Activated T-cell treated with anti-CD3 and anti-CD28 coated beads for 24 hours (primary cell): ENCODE measurements at regions not wholly inside any gene's neighbourhood (a gene's known extent, or its start where the extent isn't known, plus 50 kb on each side); places are given as distances from the start of the nearest gene placed in this dataset.
"Not testable (repeated sequence)": the region's sequence is repeated elsewhere in the genome, so short reads cannot be mapped to it uniquely, and the experiment has no call there.

Experiments used
- DNase-seq: peaks from one replicate; pipeline ENCODE4 v3.0.0-alpha.2; 2020; ENCODE audit warnings: low read depth

DNA sequence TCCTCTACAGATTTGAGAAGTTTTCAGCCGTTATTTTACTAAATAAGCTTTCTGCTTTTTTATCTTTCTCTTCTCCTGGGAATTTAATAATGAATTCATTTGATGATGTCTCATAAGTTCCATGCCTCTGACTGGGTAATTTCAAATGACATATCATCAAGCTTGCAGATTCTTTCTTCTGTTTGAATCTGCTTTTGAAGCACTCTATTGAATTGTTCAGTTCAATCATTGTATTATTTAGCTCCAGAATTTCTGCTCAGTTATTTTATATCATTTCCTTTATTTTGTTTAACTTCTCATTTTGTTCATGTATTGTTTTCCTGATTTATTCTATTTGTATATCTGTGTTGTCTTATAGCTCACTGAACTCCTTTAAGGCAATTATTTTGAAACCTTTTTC is 196.9 kb upstream of the CNTNAP2 start:
- no peak for DNase-seq

DNA sequence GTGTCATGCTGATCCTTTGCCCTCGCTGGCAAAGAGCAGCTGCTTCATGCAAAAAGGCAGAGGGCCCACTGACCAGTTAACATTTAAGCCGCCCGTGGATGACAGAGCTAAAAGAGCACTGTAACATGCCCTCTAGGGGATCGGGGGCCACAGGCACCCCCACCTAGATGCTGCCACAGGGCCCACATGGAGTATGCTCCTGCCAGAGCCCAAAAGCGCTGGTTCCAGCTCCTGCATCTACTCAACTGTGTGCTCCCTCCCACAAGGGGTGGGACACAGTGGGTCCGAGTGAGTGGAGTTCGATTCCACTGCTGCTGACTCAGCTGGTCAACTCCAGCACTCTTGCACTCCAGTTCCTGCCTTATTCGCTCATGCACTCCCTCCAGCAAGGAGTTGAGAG is 199.8 kb upstream of the CNTNAP2 start:
- DNase-seq = no peak

DNA sequence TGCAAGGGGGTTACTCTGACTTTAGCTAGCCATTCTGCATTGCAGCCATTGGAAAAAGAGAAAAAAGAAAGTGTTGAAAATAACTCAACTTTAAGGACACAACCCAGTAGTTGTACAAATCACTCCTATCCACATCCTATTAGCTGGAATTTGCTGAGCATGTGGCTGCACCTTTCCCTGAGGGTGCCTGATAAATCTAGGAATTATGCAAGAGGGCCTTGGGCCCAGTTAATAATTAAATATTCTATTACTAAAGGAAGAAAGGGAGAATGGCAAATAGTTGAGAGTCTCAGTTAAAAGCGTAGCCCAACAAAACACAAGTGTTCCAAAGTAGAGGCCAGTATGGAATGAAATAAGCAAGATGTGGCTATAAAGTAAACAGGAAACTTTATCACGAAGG is 200.9 kb upstream of the CNTNAP2 start:
- no peak for DNase-seq

DNA sequence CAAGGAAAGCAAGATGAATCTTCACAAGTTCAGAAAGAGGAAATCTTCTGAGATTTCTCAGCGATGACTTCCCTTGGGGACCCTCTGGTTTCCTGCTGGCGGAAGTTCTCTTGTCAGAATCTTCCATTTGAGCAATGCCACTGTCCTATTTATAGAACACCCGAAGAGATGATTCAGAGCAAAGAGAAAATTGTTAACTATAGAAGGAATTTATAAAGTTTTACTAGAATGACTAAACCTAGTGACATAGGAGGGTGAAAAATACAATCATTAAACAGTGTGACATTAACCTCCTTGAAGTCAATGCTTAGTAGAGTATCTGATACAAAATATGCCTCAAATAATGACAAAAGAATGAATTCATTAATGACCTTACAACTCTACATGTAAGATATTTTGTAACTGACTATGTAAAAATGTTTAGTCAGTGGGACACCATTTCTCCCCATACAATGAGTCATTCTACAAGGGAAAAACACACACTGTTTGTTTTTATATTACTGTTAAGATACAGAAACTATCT is 206.5 kb upstream of the CNTNAP2 start:
- no peak for DNase-seq

DNA sequence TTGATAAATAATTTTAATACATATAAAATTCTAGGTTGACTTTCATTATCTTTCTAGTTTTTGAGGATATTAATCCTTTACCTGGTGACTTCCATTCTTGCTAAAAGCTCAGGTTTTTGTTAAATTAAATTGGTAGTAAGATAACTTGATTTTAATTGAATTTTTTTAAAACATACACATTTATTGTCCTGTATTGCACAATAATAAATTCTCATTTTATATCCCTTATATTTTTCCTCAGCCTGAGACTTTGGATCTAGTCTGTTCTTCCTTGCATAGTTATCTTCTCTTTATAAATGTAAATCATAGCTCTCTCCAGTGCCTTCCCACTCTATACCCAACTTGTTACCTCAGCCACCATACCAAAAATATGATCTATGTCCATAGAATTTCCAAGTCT is 212.9 kb upstream of the CNTNAP2 start:
- no peak for DNase-seq

DNA sequence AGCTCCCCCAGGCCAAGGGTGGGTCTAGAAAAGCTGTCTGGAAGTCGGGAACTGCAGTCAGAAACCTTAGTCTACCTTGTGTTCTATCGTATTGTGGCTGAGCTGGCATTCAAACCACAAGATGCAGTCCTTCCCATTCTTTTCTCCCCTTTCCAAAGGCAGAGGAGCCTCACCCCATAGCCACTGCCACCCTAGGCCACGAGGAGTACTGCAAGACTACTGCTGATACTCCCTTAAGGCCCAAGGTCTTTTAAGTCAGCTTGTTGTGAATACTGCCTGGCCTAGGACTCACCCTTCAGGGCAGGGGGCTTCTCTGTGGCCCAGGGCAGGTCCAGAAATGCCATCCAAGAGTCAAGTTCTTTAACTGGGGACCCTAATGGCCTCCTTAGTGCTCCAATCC is 214.5 kb upstream of the CNTNAP2 start:
- DNase-seq = no peak

DNA sequence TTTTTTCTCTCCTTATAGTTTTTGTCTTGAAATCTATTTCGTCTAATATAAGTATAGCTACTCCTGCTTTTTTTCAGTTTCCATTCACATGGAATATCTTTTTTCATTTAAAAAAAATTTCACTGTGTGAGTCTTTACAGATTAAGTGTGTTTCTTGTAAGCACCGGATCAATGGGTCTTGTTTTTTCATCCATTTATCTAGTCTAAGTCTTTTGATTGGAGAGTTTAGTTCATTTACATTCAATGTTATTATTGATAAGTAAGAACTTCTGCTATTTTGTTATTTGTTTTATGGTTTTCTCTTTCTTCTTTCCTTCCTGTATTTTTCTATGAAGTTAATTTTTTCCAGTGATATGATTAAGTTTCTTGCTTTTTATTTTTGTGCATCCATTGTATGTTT is 216.7 kb upstream of the CNTNAP2 start:
- DNase-seq = no peak

DNA sequence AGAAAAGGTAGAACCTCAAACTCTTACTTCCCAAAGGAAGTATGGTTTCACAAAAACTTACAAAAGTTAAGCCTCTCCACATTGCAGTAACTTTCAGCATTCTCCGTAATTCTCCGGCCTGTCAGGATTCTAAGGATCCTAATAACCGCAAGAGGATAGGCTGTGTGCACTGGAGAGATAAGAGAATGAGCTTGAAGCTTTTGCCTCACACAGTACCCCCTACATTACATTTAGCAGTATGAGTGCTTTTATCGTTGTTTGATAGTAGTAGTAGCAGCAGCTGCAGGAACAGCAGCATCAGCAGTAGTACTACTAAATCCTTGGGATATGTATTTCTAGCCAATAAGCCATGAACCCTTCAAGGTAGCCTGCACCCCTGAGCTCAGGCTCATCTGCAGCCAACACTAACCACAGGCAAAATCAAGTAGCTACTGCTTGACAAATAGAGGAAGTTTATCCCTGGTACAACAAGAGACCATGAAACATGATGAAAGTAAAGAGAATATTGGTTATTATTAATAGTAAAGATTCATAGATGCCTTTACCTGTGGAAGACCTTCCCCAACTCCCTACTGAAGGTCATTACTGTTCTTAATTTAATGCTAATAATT is 222.6 kb upstream of the CNTNAP2 start:
- no peak for DNase-seq

DNA sequence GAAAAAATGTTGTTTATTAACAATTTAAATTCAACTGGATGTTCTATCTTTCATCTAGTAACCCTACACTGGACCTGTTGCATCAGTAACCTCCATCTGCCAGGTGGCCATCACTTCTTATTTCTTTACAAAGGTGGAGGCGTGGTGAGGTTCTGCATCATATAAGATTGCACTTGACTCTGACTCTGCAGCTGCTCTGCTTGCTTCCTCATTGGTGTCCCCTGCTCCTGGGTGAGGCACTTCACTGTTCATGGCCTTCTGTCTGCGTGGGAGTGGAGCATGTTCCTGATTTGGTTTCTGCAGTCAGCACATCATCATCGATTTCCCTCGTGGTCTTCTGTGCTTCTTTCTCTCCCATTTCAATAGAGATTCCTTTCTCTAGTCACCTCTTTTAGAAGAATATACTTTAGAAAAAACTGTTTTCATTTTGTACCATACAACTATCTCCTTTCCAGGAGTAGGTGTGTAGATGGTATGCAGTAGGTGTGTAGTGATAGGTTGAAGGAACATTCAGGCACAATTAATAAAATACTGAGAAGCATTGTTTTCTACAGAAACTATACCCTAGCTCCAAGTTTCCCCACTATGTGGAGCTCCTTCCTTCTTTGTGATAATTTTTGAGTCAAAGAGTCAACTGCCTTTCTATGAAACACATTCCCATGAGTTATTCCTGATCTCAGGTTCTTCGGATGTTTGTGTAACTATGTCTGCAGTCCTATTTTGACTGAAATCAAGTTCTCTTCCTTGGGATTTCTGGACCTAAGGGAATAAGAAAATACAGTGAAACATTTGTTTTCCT is 231.7 kb upstream of the CNTNAP2 start:
- DNase-seq = no peak

DNA sequence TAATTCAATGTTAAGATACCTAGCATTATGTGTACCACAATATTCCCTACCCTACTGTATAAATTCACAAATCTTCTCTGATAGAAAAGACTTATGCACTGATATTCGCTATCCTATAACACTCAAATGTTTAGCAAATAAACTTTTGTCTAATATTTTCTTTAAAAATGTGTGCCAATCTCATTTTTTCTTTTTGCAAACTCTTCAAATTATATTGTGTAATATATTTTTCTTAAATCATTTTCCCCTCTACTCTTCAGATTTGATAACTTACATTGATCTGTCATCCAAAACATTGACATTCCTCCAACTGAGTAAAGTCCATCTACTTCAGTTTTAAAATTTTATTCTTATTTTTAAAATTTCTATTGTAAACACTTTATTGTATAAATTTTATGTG is 240.2 kb upstream of the CNTNAP2 start:
- DNase-seq = no peak

DNA sequence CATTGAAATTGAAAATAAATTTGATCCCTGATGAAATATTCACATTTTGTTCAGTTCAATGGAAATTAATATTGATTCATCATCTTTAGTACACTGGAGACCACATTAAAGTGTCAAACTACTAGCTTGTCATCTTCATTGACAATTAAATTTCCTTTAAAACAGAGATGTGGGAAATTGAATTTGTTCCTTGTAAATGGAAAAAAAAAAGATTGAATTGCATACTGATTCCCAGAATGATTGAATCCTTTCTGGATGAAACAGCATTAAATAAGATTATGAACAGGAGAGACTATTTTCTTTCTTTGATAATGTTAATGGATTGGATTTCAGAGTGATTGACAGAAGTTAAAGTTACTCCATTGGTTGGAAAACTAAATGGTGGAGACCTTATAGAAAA is 241.3 kb upstream of the CNTNAP2 start:
- no peak for DNase-seq

DNA sequence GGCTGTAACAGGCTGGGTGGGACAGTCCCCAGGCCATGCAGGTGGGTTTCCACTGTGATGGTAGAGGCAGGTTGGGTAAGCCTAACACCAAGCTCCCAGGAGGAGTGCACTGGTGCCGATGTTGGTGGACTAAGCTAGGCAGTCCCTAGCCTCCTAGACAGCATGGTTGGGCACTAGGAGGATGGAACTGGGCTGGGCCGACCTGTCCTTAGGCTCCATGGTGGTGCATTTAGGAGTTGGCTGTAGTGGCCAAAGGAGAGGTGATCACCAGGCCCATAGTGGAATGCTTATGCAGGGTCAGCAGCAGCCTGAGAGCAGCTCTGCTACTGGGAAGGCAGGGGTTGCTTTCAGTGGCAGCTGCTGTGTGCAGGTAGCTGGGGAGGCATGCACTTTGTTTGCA is 247.7 kb upstream of the CNTNAP2 start:
- no peak for DNase-seq

DNA sequence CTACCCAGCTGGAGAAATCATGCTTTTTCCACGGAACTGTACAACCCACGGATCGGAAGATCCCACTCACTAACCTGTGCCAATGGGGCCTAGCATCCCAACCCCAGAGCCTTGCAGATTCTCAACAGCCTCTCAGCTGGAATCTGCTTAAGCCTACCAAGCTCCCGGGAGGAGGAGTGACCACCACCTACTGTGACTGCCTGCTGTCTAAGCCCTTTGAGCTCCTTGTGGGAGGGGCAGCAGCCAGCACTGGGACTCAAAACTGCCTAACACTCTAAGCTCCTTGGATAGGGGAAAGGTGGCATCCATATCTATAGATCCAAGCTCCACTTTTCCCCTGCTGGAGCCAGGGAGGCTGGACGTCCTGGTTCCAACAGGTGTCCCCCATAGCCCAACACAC is 254.4 kb upstream of the CNTNAP2 start:
- no peak for DNase-seq

DNA sequence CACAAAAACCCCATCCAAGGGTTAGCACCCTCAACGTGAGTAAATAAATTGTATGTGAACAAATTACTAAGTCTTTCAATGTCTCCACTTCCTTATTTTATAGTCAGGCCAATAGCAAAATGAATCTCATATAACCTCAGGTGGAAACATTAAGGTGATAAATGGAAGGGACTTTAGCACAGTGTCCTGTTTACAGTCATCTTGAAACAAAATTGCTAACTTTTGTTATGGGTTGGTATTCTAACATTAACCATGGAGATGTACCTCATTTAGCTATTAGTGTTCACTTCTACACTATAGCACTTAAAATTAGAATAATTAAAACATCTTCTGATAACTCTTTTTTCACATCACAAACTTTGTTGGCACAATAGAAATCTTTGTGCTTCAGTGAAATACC is 255.8 kb upstream of the CNTNAP2 start:
- no peak for DNase-seq

DNA sequence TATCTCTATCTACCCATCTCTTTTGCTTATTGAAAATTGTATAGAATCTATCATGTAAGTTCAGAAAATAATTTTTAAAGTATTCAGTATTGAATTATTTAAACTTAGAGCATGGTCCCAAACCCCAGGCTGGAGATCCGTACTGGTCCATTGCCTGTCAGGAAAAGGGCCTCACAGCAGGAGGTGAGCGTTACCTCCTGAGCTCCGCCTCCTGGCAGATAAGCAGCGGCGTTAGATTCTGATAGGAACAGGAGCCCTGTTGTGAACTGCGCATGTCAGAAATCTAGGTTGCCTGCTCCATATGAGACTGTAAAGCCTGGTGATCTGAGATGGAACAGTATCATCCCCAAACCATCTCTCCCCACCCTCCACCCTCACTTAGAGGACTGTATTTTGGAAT is 266.0 kb upstream of the CNTNAP2 start:
- DNase-seq = no peak

DNA sequence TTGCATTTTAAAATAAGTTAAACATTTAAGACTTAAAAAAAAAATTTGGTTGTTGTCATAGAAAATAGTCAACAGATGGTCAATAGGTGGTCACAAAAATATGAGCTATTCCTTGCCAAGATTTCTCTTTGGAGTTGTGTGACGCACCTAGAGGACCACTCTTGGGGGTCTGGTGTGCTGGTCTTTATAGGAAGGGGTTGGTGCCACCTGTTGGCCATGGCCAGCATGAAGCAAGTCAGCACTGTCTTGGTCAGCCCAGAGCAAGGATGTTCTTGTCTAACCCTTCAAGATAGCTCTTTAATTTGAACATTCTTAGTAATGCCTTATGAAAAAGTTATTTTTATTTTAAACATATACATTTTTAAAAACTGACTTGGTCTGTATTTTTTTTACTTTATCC is 267.9 kb upstream of the CNTNAP2 start:
- no peak for DNase-seq

DNA sequence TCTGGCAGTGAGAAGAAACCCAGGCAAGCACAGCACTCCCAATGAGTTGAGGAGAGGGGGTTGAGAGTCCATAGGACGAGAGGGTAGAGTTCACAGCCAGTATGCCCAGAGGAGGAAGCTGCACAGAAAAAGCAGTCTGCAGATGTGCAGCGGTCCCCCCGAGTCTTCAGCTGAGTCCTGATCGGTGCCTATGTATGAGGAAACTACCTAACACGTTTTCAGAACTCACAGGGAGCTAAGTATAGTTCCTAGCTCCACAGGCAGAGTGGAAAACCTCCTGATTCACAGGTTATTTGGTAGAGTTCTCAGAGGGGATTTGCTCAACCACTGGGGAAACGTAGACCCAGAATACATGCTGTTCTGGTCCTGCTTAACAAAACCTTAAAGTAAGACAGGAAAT is 271.3 kb upstream of the CNTNAP2 start:
- DNase-seq = no peak

DNA sequence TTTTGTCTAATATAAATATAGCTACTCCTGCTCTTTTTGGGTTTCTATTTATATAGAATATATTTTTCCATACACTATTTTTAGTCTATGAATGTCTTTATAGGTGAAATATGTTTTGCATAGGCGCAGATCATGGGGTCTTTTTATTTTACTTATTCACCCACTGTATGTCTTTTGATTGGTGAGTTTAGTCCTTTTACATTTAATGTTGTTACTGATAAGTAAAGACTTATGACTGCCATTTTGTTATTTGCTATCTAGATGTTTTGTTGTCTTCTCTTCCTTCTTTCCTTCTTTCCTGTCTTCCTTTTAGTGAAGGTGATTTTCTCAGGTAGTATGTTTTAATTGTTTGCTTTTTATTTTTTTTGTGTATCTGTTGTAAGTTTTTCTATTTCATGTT is 276.8 kb upstream of the CNTNAP2 start:
- DNase-seq = no peak

DNA sequence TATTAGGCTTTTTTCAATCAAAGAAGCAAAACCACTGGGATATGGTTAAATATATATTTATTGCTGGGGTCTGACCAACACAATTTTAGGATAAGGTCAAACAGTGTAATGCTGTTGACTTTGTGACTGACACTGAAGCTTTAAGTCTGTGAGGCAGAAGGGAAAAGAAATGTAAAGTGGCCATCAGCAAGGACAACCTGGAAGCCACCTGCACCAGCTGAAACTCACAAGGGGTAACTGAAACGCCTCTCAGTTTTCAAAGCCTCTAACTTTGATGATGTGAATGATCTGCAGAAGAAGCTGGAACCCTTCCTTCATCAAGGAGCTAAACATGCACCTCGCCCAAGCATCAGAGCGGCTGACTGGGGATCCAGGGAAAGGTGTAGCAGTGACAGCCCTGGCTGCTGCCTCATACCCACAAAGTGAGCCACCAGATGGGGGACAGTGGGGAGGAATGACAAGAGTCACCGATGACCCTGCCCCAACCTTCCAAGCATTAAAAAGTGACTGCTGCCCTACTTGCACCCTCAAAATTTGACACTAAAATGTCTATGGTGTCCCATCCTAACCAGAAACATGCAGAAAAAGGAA is 284.9 kb upstream of the CNTNAP2 start:
- no peak for DNase-seq

DNA sequence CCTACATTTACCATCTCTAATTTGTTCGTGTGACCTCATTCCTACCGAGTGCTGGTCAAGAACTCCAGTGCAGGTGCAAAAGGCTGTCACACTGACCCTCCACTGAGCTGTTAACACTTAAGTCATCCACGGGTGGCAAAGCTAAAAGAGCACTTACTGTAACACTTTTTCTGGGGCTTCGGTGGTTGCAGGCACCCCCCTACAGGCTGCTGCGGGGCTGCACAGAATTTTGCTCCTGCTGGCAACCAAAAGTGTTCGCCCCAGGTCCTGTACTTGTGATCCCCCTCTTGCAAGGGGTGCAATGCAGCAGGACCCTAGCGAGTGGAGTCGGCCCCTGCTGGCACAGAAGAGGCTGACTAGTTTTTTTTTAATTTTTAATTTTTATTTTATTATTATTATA is 298.9 kb upstream of the CNTNAP2 start:
- DNase-seq = no peak

DNA sequence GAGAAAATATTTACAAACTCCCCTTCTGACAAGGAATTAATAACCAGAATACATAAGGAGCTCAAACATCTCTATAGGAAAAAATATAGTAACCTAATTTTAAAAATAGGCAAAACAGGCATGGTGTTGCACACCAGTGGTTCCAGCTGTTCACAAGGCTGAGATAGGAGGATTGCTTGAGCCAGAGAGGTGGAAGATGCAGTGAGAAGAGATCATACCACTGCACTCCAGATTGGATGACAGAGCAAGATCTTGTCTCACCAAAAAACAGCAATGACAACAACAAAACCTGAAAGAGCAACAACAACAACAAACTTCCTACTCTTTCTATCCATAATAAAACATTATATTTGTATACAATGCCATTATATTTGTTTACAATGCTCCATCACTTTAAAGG is 304.4 kb upstream of the CNTNAP2 start:
- DNase-seq = no peak

DNA sequence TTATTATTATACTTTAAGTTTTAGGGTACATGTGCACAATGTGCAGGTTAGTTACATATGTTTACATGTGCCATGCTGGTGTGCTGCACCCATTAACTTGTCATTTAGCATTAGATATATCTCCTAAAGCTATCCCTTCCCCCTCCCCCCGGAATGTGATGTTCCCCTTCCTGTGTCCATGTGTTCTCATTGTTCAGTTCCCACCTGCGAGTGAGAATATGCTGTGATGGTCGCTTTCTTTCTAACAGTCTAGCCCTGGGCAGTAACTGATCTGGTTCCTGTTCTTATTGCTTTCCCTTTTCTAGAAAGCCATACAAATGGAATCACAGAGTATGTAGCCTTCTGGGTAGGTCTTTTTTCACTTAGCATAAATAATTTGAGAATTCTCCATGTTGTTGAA is 311.1 kb upstream of the CNTNAP2 start:
- DNase-seq = not testable (repeated sequence)

DNA sequence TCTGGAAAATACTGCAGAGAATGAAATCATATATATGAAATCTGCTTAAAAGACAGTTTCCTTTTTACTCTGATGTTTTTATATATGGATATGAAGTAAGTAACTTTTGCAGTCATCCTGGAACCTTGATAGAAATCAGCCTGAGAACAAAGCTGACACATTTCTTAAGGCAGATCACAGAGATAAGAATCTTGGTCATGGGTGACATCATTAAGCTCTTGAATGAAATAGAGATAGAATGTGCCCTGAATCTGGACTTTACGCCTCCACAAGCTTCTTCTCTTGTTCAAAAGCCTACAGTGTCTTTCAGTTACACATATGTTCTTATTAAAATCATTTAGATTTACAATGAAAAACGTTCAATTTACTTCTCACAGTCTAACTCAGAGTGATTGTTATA is 319.1 kb upstream of the CNTNAP2 start:
- no peak for DNase-seq

DNA sequence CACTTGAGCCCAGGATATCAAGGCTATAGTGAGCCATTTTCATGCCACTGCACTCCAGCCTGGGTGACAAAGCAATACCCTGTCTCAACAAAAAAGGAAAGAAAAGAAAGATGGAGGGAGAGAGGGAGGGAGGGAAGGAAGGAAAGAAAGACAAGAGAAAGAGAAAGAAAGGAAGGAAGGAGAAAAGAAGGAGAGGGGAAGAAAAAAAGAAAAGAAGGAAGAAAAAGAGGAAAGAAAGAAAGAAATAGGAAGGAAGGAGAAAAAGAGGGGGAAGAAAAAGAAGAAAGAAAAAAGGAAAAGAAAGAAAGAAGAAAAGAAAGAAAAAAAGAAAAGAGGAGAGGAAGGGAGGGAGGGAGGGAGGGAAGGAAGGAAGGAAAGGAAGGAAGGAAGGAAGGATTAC is 321.5 kb upstream of the CNTNAP2 start:
- DNase-seq = no peak
